Germinal center (tissue), 1 donor: ENCODE measurements at regions not wholly inside any gene's neighbourhood (a gene's known extent, or its start where the extent isn't known, plus 50 kb on each side); places are given as distances from the start of the nearest gene placed in this dataset.
A peak's percentile ranks its signal among the peaks of the same experiment; 100 is the strongest.

Experiments used
- DNase-seq: peaks from one replicate; pipeline ENCODE4 v3.0.0; 2012; ENCODE audit warnings: mixed read lengths, low spot score

- no peak for DNase-seq
Observed at GRCh38 chr9:26742828-26743476, 149.7 kb downstream of the CAAP1 start.

GRCh38 chr9:26735160-26735559, 157.4 kb downstream of the CAAP1 start:
- DNase-seq: no peak

- DNase-seq: no peak
Observed at GRCh38 chr9:26729187-26729586, 163.4 kb downstream of the CAAP1 start.

GRCh38 chr9:26727471-26727870, 165.1 kb downstream of the CAAP1 start:
- no peak for DNase-seq

GRCh38 chr9:26725573-26725972, 167.0 kb downstream of the CAAP1 start:
- no peak for DNase-seq

GRCh38 chr9:26723486-26723885, 169.1 kb downstream of the CAAP1 start:
- DNase-seq: peak; percentile 26

GRCh38 chr9:26722755-26723154, 169.8 kb downstream of the CAAP1 start:
- DNase-seq: no peak

GRCh38 chr9:26710008-26710407, 182.6 kb downstream of the CAAP1 start:
- DNase-seq: no peak

GRCh38 chr9:26706223-26706622, 186.4 kb downstream of the CAAP1 start:
- DNase-seq: no peak

- DNase-seq: no peak
Observed at GRCh38 chr9:26695298-26695622, 197.3 kb downstream of the CAAP1 start.

GRCh38 chr9:26694381-26695297, 198.0 kb downstream of the CAAP1 start:
- no peak for DNase-seq

- no peak for DNase-seq
Observed at GRCh38 chr9:26689041-26689440, 203.6 kb downstream of the CAAP1 start.

GRCh38 chr9:26687421-26687820, 205.2 kb downstream of the CAAP1 start:
- DNase-seq: no peak

GRCh38 chr9:26685818-26686217, 206.8 kb downstream of the CAAP1 start:
- no peak for DNase-seq

GRCh38 chr9:26684029-26684428, 208.6 kb downstream of the CAAP1 start:
- no peak for DNase-seq

- no peak for DNase-seq
Observed at GRCh38 chr9:26682796-26683496, 209.7 kb downstream of the CAAP1 start.

GRCh38 chr9:26682041-26682440, 210.6 kb downstream of the CAAP1 start:
- no peak for DNase-seq

GRCh38 chr9:26677965-26678706, 214.5 kb downstream of the CAAP1 start:
- no peak for DNase-seq

- DNase-seq: no peak
Observed at GRCh38 chr9:26675035-26675434, 217.6 kb downstream of the CAAP1 start.

- no peak for DNase-seq
Observed at GRCh38 chr9:26673261-26673660, 219.3 kb downstream of the CAAP1 start.

GRCh38 chr9:26669701-26670670, 222.6 kb downstream of the CAAP1 start:
- no peak for DNase-seq
